Stimulated activated naive CD4-positive, alpha-beta T cell (primary cell): ENCODE measurements at regions not wholly inside any gene's neighbourhood (a gene's known extent, or its start where the extent isn't known, plus 50 kb on each side); places are given as distances from the start of the nearest gene placed in this dataset.

ENCODE experiments used
- DNase-seq, 6 experiments: peaks; one replicate each; lab custom pipeline; 2025; lab: John Stamatoyannopoulos, UW

- DNase-seq, result no peak
Observed at GRCh38 chr6:132868057-132868456, 53.7 kb downstream of the RPS12 start.

DNA sequence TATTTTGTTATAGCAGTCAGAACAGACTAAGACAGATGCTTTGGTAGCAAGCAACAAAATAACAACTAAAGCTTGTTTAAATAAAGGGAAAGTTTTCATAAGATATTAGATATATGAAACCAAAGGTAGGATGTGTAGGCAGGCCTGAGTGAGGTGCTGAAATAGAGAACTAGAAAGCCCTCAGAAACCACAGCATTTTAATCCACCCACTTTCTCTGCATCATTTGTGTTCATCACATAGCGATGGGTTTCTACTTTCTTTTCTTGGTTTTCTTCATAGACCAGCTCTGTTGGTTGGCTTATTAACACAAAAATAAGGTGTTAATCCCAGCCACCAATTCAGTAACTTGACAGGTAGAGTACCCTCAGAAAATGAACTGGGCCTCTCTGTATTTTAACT, 58.6 kb downstream of the RPS12 start:
- no peak for DNase-seq

- DNase-seq, result no peak
Observed at GRCh38 chr6:132877003-132877402, 62.6 kb downstream of the RPS12 start.

DNA sequence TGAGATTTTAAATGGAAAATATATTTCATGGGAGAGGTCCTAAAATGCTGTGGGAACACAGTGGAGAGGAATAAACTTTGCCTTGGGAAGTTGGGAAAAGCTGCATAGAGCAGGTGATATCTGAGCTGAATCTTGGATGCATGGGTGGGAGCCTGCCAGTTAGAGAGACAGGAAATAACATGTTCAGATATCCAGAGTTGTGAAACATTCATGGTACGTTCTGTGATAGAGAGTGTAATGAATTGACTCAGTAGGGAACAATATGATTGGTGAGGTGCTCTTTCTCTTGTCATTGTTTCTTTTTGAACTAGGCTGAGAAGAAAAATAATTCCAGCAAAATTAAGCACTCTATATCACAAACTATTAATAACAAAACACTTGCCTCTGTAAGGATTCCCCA, 72.8 kb downstream of the RPS12 start:
- DNase-seq, result no peak

GRCh38 chr6:132888701-132889100, 74.3 kb downstream of the RPS12 start:
- DNase-seq, result no peak

- no peak for DNase-seq
Observed at GRCh38 chr6:132892929-132893771, 78.8 kb downstream of the RPS12 start.

DNA sequence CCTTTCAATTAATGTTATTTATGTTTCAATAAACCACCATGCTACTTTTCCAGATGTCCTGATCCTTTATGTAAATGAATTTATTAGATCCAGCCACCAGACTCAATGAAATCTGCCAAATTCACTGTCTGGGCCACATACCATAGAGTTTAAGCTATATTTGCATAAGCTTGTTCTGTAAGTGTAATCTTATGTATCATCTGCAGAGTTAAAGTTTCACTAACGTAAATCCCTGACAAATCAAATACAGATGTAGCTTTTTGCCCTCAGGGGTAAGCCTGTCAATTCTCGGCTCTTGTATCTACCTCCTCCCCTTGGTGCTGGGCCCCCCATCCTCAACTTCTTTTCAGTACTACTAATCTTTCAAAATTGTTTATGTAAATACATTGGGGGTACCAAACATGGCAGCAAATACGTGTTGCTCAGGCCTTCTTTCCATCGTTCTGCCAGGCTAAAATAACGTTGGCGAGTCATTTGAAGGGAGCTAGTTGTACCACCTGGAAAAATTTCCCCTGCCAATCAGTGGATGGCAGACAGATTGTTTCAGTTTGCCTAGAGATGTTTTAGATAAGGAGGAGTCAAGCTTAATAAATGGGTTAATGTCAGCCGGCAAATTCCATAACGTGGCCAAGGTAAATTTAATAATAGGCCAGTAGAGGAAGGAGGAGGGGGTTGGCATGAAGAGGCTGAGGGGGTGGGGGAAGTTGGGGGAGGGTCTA, 79.6 kb downstream of the RPS12 start:
- DNase-seq, result no peak

- DNase-seq, result no peak
Observed at GRCh38 chr6:132898376-132898775, 84.0 kb downstream of the RPS12 start.

- DNase-seq, result no peak
Observed at GRCh38 chr6:132900849-132901248, 86.5 kb downstream of the RPS12 start.

DNA sequence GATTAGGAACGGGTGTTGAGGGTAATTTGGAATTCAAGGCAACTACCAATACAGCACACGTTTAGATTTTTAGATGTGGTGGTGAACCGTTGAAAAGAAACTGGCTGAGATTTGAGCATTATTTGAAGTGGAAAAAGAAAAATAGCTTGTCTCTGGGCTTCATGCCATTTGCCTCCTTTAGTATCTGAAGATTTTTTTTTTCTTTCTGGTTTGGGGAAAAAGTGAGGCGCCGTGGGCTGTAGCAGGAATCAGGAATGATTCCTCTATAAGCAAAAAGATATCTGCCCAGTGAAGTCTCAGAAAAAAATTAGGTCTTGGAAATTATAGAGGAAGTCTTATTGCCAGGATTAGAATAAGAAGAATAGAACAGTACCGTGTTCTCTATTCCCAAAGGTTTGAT, 88.5 kb downstream of the RPS12 start:
- no peak for DNase-seq

DNA sequence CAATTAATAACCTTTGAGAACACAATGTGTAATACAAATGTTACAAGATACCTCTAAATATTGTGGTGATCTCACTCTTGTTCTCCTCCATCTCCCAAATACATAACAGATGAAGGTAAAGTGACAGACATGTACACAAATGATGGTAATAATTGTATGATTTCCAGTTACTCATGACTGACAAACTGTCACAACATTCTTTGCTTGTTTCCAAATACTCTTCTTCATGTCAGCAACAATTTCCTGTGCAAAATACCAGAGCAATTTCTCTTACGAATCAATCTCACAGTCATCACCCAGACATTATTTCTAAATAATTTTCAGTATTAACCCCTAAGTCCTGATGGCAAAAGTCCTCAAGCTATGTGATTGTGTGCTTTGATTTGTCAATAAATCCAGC, 92.9 kb downstream of the RPS12 start:
- no peak for DNase-seq

DNA sequence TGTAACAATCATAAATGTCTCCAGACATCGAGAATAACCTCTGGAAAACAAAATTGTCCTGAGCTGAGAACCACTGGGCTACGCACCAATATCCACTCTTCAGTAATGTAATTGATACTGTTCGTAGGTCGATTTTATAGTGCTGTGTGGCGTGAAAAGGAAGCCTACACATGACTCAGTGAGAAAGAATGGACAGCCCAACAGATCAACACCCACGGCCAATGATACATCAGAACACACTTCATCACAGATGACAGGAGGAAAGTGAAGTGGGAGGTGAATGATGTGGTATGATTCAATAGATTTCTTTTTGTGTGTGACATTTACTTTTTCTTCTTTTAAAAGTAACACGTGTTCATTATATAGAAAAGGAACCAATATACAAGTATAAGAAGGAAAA, 93.5 kb downstream of the RPS12 start:
- DNase-seq, result no peak

DNA sequence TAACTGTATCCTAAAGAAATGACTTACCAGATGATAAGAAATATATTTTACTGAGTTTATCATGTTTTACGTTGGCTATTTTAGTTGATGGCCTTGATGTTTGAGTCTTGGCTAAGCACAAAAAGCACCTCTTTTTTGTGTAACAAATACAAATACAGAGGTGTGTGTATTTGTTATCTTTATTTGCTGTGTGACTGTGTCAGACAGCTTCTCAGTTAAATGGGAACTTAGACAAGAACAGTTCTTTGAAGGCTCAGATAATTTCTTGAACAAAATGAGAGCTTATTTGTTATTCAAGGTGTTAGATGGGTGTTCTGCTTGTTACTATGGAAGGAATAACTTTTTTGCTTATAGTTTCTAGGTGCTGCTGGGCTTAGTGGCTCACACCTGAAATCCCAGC, 95.4 kb downstream of the RPS12 start:
- DNase-seq, result no peak

GRCh38 chr6:132910759-132911158, 96.4 kb downstream of the RPS12 start:
- DNase-seq, result no peak

DNA sequence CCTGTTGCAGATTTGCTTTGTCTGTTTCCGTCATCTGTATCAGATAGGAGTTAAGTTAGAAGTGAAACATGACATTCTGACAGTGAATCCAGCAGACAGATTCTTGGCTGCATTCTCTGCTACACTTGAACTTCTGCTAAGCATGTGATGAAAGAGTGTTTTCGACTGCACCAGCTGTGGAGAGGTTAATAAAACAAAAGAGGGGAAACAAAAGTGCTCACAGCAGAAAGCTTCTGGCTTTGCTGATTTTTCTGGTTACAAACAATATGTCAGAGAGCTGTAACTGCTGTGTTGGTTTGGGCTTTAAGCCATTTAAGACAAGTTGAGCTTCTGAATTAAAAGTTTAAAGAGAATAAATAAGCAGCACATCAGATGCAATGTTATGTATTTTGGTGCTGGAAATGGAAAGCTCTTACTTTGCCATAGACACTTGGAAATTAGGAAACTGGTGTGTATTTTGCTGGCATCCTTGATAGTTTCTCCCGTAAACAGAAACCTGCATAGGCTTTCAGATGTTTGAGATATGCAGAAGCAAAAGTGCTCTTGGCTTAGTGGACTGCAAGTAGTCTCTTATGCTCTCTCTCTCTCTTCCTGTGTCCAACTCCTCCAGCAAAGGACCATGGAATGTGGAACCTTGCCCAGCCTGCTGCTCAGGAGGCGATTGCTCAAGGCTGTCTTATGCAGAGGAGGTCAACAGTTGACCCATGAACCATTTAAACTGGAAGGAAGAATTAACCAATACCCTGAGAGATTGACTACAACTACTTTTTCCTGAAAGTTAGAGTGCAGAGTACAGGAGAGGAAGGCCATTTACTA, 104.9 kb downstream of the RPS12 start:
- no peak for DNase-seq

- DNase-seq, result no peak
Observed at GRCh38 chr6:132927713-132928112, 113.3 kb downstream of the RPS12 start.

- DNase-seq, result no peak
Observed at GRCh38 chr6:132929141-132929540, 114.8 kb downstream of the RPS12 start.

DNA sequence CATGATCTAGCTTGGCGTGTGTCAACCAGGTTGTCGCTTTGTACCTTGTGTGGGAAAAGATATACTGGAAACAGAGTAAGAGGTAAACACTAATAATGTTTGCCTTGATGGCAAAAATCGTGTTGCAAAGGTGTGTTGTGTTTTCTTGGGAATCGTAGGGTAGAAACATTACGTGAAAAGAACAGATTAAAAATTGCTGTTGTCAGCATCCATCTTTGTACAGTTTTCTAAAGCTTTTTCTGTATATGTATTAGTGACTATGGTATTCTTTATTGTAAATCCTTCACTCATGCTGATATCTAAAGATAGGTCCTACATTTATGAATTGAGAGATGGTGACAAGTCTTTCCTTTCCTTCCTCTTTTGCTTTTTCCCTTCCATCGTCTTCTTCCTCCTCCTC, 116.9 kb downstream of the RPS12 start:
- no peak for DNase-seq

DNA sequence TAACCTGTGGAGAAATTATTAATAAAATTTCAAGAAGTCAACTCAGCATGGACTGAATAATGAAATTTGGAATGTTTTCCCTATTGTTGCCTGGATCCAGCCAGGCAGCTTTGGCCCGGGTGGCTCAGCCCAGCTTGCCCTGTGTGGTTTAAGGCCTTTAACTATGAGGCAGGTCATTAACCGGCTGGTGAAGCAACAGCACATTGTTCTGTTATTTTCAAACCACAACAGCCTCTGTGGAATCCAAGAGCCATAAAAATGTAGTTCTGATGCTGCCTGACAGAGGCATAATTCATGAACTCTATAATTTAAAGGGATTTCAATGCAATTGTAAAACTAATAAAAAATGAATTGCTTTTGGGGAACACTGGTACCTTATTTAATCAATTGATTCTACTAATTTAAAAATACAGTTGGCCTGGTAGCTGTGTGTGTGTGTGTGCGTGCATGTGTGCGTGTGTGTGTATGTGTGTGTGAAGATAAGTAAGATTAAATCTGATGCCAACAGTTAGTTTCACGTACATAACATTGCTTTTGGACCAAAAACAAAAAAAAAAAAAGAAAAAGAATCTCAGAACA, 117.7 kb downstream of the RPS12 start:
- no peak for DNase-seq

DNA sequence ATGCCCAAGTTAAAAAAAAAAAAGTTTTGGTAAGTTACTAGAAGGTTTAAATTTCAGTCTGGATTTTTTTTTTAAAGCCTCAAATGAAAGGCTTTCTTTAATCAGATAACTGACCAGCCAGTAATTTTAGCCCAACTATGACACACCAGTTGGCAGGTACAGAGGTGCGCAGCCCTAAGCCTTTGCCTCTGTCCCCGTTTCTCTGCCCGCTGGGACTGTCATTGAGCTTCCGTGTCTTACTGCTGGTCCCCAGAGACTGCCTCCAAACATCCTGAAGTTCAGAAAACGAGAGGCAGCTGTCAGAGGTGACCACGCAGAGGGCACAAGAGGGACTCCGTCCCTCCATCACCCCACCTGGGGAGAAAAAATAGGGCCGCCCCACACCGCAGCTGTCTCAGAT, 118.2 kb downstream of the RPS12 start:
- no peak for DNase-seq

DNA sequence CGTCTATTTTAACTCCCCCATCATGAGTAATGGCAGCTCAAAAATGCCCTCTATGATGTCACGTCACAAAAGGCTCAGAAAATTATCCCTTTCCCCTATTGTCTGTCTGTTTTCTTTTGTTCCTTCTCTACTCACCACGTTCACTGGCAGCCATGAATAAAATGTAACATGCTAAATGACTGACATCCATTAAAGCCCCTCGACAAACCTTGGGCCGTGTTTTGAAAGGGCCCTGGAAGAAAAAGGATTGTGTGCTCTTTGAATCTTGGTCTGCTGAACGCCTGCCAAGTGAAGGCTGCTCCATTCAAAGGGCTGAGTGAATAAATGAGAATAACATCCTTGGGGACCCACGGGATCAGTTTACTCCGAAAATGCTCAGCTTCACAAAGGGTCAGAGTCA, 118.7 kb downstream of the RPS12 start:
- no peak for DNase-seq

- DNase-seq, result no peak
Observed at GRCh38 chr6:132934496-132934895, 120.1 kb downstream of the RPS12 start.
